Posterior vena cava (tissue), 2 donors: ENCODE measurements at regions not wholly inside any gene's neighbourhood (a gene's known extent, or its start where the extent isn't known, plus 50 kb on each side); places are given as distances from the start of the nearest gene placed in this dataset.
"Not testable (repeated sequence)": the region's sequence is repeated elsewhere in the genome, so short reads cannot be mapped to it uniquely, and the experiment has no call there.

Source experiments
- DNase-seq: peaks from one replicate; pipeline ENCODE4 v3.0.0-alpha.2; 2020; ENCODE audit warnings: low spot score
- intact Hi-C, 2 donors: fragments of 100-400 bp; cut with DNase I; formaldehyde crosslinking; loops; one replicate each; pipeline versions ENCODE4 v1.14.1 to v1.14.2; 2022 to 2023
- donor health status: DM: yes; HTN: yes; CAD: no.
- donor health status: DM: yes; HTN: yes; CAD: no.

GRCh38 chr12:108425238-108425795 lies 86.2 kb upstream of the CMKLR1 start:
- intact Hi-C loops, result no loop called here
- no peak for DNase-seq

GRCh38 chr12:108424816-108425215 lies 85.7 kb upstream of the CMKLR1 start:
- no peak for DNase-seq
- intact Hi-C loops, result no loop called here

- DNase-seq, result no peak
Measured at GRCh38 chr12:108424026-108424425, 84.9 kb upstream of the CMKLR1 start.

GRCh38 chr12:108423486-108423885 lies 84.4 kb upstream of the CMKLR1 start:
- intact Hi-C loops, result no loop called here
- no peak for DNase-seq

More at GRCh38 chr12:108424026-108424425, 84.9 kb upstream of the CMKLR1 start:
- intact Hi-C loops, result no loop called here

- DNase-seq, intact Hi-C loops: not testable (repeated sequence)
Measured at GRCh38 chr12:108421082-108421481, 82.0 kb upstream of the CMKLR1 start.

GRCh38 chr12:108420421-108420820 lies 81.3 kb upstream of the CMKLR1 start:
- intact Hi-C loops, DNase-seq: not testable (repeated sequence)

- DNase-seq, result no peak
- intact Hi-C loops, result no loop called here
Measured at GRCh38 chr12:108419949-108420348, 80.8 kb upstream of the CMKLR1 start.

GRCh38 chr12:108418164-108418890 lies 79.2 kb upstream of the CMKLR1 start:
- intact Hi-C loops, result no loop called here
- DNase-seq, result no peak

GRCh38 chr12:108414021-108414420 lies 74.9 kb upstream of the CMKLR1 start:
- DNase-seq, result no peak
- intact Hi-C loops, result no loop called here

- intact Hi-C loops, result no loop called here
- no peak for DNase-seq
Measured at GRCh38 chr12:108410689-108411088, 71.6 kb upstream of the CMKLR1 start.

GRCh38 chr12:108409481-108409880 lies 70.4 kb upstream of the CMKLR1 start:
- DNase-seq, result no peak
- intact Hi-C loops, result no loop called here

- intact Hi-C loops, result loop anchor here in 1 of 2 donors (5.0 kb wide), 1 partner anchor 1388 kb away; no protein-coding TSS in a partner anchor
- no peak for DNase-seq
Measured at GRCh38 chr12:108403952-108404351, 64.8 kb upstream of the CMKLR1 start.

GRCh38 chr12:108401964-108402363 lies 62.9 kb upstream of the CMKLR1 start:
- no peak for DNase-seq
- intact Hi-C loops, result loop anchor here in 1 of 2 donors (5.0 kb wide), 1 partner anchor 1390 kb away; no protein-coding TSS in a partner anchor

- no peak for DNase-seq
- intact Hi-C loops, result loop anchor here in 1 of 2 donors (5.0 kb wide), 1 partner anchor 1391 kb away; no protein-coding TSS in a partner anchor
Measured at GRCh38 chr12:108400900-108401480, 61.9 kb upstream of the CMKLR1 start.

- no peak for DNase-seq
- intact Hi-C loops, result loop anchor here in 1 of 2 donors (5.0 kb wide), 1 partner anchor 1392 kb away; no protein-coding TSS in a partner anchor
Measured at GRCh38 chr12:108400481-108400880, 61.4 kb upstream of the CMKLR1 start.

- no peak for DNase-seq
- intact Hi-C loops, result loop anchor here in 1 of 2 donors (5.0 kb wide), 1 partner anchor 1392 kb away; no protein-coding TSS in a partner anchor
Measured at GRCh38 chr12:108400056-108400455, 60.9 kb upstream of the CMKLR1 start.

- intact Hi-C loops, result no loop called here
- no peak for DNase-seq
Measured at GRCh38 chr12:108399514-108399913, 60.4 kb upstream of the CMKLR1 start.

- DNase-seq, result peak; percentile 81
- intact Hi-C loops, result no loop called here
Measured at GRCh38 chr12:108394196-108394595, 55.1 kb upstream of the CMKLR1 start.

GRCh38 chr12:108392284-108392683 lies 53.2 kb upstream of the CMKLR1 start:
- no peak for DNase-seq
- intact Hi-C loops, result no loop called here

- intact Hi-C loops, result no loop called here
- DNase-seq, result no peak
Measured at GRCh38 chr12:108390495-108391203, 51.5 kb upstream of the CMKLR1 start.
